ENCODE measurements at regions not wholly inside any gene's neighbourhood (a gene's known extent, or its start where the extent isn't known, plus 50 kb on each side); places are given as distances from the start of the nearest gene placed in this dataset.
"Not testable (repeated sequence)": the region's sequence is repeated elsewhere in the genome, so short reads cannot be mapped to it uniquely, and the experiment has no call there.

GRCh38 chr20:29320216-29320949, 1937.1 kb upstream of the DEFB115 start:
- DNase-seq = not testable (repeated sequence)

DNA sequence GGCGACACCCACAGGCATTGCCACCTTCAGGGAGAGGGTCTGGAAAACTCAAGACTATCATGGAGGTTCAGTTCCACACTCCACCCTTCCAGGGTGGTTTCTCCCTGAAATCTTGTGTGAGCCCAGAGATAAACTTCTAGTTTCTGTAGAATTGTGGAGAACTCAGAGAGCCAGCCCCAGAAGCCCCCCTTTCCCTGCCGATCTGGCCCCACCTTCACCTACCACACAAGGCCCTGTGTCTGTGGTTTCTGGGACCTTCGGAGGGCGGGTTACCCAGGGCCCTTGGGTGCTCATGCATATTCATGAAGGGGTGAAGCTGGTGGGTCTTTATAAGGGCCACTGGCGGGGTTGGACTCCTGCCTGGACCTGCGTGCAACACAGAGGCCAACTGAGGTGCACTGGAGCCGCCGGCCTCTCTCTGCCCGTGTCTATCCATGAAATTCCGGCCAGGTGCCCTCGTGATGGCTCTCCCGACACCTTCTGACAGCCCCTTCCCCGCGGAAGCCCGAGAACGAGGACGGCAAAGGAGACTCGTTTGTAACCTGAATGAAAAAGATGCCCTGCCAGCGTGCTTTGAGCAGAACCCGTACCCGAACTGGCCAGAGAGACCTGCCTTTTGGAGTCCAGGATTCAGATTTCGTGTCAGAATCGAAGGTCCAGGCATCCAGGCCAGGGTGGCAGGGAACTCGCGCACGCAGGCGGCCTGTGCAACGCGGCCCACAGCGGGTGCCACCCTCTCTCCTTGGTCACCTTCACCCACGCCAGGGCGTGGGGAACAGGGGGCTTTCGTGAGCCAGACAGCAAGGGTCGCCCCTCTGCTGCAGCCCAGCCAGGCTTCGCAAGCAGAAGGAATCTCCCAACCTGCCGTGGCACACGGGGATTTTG, 1933.6 kb upstream of the DEFB115 start:
- not testable (repeated sequence) for DNase-seq

GRCh38 chr20:29324516-29325303, 1932.8 kb upstream of the DEFB115 start:
- DNase-seq = not testable (repeated sequence)

DNA sequence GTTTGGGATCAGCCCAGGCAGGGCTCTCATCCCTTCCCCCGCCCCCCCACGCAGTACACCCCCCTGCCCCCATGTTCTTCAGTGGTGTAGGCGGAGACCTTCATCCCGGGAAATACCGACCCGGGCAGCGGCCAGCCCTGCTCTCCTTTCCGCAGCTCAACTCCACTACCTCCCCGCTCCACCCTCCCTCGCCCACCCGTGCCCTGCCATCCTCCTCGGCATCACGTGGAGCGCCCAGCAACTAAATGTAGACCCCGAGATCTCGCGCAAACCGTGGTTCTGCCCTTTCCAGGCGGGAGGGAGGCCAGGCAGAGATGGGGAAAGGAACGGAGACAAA, 1932.2 kb upstream of the DEFB115 start:
- no peak for DNase-seq

- not testable (repeated sequence) for DNase-seq
These were observed 1931.7 kb upstream of the DEFB115 start for GRCh38 chr20:29325781-29326180.

DNA sequence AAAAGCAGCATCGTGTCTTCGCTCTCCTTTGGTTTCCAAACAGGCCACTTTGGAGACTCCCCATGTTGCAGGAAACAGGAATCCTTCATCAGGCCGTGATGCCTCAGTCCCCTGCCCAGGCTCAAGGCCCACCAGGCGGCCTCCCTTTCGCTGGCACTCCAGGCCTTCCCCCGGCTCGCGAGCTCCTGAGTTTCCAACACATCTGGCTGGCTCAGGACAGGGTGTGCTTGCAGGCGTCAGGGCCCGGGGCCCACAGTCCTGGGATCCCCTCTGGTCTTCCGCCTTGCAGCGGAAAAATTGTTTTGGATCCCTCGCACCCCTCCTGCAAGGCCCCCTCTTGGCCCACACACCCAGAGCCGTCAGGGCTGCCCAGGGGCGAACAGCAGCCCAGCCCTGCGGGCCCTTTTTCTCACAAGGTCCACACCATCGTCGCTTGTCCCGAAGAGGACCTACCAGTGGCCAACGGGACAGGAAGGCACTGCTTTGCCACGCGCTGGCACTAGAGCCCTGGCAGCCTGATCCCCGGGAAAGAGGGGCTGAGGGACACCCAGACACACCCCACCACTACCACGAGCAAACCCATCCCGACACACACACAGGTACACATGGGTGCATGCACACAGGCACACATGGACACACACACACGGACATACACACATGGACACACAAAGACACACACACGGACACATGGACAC, 1930.9 kb upstream of the DEFB115 start:
- no peak for DNase-seq

DNA sequence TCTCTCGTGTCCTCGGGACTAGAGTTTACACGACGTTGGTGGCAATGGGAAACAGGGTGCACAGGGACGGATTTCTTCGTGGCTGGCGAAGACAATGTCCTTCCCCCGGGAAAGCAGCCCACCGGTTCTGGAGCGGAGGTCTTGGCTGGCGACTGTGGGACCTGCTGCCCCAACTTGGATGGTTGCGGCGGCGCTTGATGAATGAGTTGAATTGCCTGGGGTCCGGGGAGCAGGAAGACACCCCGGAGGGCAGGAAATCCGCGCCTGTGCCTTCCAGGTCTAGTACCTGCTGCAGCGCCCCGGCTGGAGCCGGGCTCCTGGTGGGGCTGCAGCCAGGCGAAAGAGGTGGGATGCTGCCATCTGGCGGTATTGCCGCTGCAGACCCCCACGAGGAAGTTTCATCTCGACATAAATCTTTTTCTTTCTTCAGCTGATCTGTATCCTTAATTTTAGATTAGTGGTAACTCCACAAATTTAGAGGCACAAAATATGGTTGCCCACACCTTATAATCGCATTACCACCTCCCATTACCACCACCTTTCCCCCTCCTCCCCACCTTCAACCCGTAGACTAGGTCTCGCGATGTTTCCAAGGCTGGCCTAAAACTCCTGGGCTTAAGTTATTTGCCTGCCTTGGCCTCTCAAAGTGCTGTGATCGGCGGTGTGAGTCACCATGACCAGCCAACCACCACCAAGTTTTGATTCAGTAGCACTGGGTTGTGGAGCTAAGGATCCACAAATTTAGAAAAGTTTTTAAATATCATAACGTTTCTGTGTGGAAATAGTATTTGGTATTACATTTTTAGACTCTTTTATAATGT, 1929.7 kb upstream of the DEFB115 start:
- DNase-seq = peak; percentile 59

DNA sequence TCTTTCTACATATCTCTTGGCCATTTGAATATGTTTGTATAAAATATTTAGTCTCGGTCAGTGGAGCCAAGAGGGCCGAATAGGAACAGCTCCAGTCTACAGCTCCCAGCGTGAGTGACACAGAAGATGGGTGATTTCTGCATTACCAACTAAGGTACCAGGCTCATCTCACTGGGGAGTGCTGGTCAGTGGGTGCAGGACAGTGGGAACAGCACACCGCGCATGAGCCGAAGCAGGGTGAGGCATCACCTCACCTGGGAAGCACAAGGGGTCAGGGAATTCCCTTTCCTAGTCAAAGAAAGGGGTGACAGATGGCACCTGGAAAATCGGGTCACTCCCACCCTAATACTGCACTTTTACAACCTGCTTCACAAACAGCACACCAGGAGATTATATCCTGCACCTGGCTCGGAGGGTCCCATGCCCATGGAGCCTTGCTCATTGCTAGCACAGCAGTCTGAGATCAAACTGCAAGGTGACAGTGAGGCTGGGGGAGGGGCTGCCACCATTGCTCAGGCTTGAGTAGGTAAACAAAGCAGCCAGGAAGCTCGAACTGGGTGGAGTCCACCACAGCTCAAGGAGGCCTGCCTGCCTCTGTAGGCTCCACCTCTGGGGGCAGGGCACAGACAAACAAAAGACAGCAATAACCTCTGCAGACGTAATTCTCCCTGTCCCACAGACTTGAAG, 1926.9 kb upstream of the DEFB115 start:
- not testable (repeated sequence) for DNase-seq

- no peak for DNase-seq
These were observed 1907.6 kb upstream of the DEFB115 start for GRCh38 chr20:29349836-29350235.

DNA sequence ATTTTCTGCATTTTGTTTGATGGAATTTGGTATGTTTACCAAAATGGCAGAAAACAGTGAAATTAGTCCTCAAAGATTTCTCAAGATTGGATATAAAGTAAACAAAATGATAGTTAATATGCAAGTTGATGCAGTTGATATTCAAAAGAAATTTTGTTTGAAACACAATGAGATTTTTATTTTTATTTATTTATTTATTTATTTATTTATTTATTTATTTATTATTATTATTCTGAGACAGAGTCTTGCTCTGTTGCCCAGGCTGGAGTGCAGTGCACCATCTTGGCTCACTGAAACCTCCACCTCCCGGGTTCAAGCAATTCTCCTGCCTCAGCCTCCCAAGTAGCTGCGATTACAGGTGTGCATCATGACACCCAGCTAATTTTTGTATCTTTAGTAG, 1881.5 kb upstream of the DEFB115 start:
- not testable (repeated sequence) for DNase-seq

DNA sequence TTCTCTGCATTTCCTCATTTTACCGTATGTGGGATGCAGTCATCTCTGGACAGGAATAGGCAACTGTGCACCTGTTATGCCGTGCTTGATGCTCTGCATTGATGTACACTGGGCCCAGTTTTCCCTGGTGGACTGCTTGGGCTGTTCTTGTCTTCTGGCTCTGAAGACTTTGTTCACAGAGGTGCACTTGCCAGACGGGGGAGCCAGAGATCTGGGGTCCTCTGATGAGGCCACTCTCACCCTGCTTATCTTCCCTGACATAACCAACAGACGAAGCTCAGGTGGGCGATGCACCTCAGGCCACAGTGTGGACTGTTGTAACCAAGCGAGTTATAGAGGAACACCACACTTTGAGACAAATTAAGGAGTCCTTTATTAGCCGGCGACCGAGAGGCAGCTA, 1864.6 kb upstream of the DEFB115 start:
- not testable (repeated sequence) for DNase-seq

DNA sequence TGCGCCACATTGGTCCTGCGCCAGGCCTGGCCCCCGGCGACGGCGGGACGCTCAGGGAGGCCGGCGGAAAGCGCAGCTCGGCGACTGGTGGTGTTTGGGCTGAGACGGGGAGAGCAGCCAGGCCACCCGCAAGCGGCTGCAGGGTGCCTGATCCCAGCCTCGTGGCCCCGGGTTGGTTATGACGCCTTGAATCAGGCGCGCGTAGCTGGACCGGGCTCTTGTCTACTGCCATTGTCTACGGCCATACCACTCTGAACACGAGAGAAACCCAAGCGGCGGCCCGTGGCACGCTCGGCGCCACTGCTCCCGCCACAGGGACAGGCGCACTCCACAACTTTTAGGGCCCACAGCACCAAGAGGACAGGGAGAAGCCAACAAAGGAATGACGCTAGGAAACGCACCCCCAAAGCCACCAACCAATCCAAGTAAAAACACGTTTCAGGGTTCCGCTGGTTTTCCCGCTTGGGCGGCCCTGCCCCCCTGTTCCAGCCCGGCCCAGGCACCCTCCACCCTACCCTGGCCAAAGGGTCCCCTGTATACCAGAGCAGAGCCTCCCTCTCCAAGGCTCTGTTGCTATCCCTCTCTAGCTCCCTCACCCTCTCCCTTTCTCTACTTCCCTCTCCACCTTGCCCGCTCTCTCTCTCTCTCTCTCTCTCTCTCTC, 1849.3 kb upstream of the DEFB115 start:
- DNase-seq = no peak

DNA sequence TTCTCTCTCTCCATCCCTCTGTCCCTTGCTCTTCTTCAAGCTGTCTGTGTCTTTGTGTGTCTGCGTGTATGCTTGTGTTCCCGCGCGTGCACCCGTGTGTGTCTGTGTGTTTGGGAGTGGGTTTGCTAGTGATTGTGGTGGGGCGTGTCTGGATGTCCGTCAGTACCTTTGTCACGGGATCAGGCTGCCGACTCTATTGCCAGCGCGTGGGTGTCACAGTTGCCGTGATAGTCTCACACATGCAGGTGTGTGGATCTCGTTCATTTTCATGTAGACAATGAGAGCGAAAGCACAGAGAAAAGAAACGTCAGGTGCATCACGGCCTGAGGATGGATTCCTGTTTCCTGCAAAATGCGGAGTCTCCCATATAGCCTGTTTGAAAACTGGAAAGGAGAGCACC, 1848.8 kb upstream of the DEFB115 start:
- DNase-seq = peak; percentile 8

DNA sequence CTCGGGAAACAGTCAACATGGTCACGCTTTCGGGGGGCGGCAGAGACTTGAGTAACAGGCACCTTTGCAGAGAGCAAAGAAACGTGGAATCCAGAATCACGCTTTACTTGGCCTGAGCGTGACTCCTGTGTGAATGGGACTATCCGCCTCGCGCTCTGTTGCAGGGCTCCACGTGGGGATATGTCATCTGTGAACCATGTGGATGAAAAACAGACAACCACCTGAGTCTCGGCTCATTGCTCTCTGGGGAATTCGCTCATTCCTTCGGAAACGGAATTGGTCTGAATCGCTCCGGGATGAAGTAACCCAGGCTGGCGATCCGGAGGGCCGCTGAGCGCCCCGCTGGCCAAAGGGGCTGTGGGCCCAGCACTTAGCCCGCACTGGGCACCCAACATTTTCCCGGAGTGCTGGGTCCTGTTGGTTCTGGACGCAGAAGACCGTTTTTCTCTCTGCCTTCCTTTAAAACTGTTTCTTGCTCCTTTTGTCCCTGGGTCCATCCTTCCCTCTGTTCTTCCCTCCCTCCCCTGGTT, 1848.2 kb upstream of the DEFB115 start:
- DNase-seq = not testable (repeated sequence)

DNA sequence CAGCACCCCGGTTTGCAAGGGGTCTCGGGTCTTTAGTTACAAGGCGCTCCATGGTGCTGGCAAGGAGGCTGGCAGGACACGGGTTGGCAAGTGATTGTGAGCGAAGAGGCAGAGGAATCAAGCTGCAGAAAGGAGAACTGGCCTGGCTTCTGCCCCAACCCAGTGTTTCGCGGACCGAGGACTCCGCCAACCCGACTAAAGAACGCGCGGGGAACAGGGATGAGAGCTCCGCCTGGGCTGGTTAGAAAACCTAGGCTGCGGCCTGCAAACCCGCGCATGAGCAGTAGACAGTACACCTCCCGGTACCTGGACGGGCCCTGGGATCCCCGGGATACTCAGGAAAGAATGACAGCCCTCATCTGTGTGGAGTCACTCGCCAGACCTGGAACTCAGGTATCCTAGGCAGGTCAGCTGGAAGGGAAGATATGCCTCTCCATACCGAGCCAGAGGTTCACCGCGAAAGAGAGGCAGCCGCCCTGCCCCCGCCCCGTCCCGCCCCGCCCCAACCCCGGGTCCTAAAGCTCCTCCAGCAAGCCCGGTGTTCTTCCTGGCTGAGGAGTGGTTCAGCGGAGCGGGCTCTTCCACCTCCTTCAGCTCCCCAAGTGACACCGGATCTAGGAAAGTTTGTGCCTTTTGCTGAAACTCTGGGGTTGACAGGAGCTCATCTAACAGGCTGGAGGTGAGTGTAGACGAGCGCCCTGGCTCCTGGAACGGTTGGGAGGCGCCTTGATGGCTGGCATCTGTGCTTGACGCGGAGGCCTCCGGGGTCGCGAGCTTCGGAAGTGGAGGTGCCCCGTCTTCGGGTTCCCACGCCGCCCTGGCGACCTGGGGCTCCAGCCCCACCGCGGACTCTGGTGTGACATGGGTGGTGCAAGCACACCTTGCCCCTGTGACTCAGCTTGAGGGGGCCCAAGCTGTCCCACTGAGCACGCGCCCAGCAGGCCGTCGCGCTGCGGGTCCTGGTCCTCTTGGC, 1847.3 kb upstream of the DEFB115 start:
- DNase-seq = peak; percentile 23

GRCh38 chr20:29410806-29411457, 1846.5 kb upstream of the DEFB115 start:
- peak; percentile 8 for DNase-seq

- not testable (repeated sequence) for DNase-seq
These were observed 1846.0 kb upstream of the DEFB115 start for GRCh38 chr20:29411458-29411820.

DNA sequence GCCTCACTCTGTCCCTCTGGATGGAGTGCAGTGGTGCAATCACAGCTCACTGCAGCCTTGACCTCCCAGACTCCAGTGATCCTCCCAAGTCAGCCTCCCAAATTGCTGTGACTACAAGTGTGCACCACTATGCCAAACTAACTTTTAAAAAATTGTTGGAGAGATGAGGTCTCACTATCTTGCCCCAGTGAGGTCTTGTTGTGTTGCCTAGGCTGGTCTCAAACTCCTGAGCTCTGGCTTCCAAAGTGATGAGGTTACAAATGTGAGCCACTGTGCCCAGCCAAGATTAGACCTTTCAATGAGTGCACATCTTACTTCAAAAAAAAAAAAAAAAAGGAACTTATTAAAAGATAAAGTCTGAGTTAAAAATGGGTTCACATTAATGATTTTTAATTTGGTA, 1838.1 kb upstream of the DEFB115 start:
- no peak for DNase-seq

Measured in stimulated activated CD4-positive, alpha-beta T cell treated with anti-CD3 and anti-CD28 coated beads, Interleukin-15, amount 100 ng/mL, for 24 hours (primary cell).